Left ventricle myocardium superior (tissue), 1 donor: ENCODE measurements at regions not wholly inside any gene's neighbourhood (a gene's known extent, or its start where the extent isn't known, plus 50 kb on each side); places are given as distances from the start of the nearest gene placed in this dataset.
A peak's percentile ranks its signal among the peaks of the same experiment; 100 is the strongest.

ENCODE experiments used
- ATAC-seq: fragments of 200-7000 bp; cut with Tn5 transposase; one replicate; pipeline ENCODE4 v1.9.1; 2020; ENCODE audit warnings: mild to moderate bottlenecking, moderate library complexity
- DNase-seq: peaks from one replicate; pipeline ENCODE4 v3.0.0-alpha.2; 2020
- intact Hi-C: fragments of 100-400 bp; cut with micrococcal nuclease; formaldehyde crosslinking; loops from one replicate; pipeline ENCODE4 v1.11.0; 2022
- donor health status: DM: no; HTN: yes; CAD: no; lungs with severe emphysema.

GRCh38 chrY:8151561-8151960 lies 1185.7 kb upstream of the TSPY4 start:
- DNase-seq (no peak), ATAC-seq (peak; percentile 31)
- intact Hi-C loops, result no loop called here

DNA sequence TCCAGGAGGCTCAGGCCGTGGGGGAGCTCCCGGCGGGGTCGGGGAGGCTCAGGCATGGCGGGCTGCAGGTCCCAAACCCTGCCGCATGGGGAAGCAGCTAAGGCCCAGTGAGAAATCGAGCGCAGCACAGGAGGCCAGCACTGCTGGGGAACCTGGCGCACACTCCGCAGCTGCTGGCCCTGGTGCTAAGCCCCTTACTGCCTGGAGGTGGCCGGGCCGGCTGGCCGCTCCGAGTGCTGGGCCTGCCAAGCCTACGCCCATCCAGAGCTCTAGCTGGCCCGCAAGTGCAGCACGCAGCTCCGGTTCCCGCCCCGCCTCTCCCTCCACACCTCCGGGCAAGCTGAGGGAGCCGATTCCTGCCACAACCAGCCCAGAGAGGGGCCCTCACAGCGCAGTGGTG lies 1208.7 kb upstream of the TSPY4 start:
- DNase-seq (no peak), ATAC-seq (no peak)
- intact Hi-C loops, result no loop called here

DNA sequence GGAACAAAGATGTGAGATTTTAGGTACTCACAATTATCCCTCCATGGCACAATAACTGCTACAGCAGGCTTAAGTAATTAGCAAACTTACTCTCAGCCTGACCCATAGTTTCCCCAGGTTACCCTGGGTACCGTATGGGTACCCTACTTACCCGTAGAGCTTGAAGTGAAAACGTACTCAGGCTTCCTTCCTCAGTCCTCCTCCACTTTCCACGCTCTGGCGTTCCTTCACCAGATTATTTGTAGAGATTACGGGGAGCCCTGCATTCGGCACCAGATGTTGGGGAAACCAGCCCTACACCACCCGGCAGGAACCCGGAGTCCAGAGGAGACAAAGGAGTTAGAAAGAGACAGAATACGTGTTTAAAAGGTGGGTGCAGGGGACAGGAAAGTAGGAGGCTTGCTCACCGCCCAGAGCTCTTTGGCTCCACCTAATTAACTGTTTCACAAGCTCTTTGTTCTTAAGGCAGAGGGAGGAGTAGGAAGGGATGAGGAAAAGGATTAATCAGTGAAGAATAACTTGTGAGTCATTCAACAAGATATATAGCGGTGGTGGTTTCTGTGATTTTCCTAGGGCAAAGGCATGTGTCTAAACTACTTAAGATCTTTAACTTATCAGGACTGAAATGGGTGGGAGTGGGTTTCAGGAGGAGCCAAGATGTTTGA lies 1211.2 kb upstream of the TSPY4 start:
- ATAC-seq, result no peak
- no peak for DNase-seq
- intact Hi-C loops, result no loop called here

GRCh38 chrY:8121825-8122224 lies 1210.3 kb upstream of the AMELY start:
- ATAC-seq, result no peak
- no peak for DNase-seq
- intact Hi-C loops, result no loop called here

- intact Hi-C loops, result no loop called here
- DNase-seq (no peak), ATAC-seq (no peak)
Measured at GRCh38 chrY:8094429-8094828, 1182.9 kb upstream of the AMELY start.

GRCh38 chrY:8092926-8093325 lies 1181.4 kb upstream of the AMELY start:
- DNase-seq (no peak), ATAC-seq (no peak)
- intact Hi-C loops, result no loop called here

DNA sequence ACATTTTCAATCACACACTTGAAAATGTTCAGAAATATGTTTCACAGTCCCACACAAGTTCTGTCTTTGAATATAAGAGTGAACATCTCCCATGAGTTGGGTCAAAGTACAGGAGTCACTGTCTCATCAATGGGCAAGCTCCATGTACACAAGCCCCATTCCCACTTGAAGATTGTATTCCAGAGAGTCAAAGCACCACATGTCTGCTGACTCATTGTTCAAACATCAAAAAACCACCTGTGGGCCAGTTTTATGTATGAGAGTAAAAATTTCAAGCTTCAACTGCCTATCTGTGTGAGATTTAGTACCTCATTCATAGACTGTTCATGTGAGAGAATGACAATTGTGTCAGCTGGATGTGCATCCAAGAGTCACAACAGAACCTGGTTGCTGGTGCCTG lies 1174.4 kb upstream of the AMELY start:
- no peak for DNase-seq
- intact Hi-C loops, result no loop called here
- ATAC-seq, result no peak

DNA sequence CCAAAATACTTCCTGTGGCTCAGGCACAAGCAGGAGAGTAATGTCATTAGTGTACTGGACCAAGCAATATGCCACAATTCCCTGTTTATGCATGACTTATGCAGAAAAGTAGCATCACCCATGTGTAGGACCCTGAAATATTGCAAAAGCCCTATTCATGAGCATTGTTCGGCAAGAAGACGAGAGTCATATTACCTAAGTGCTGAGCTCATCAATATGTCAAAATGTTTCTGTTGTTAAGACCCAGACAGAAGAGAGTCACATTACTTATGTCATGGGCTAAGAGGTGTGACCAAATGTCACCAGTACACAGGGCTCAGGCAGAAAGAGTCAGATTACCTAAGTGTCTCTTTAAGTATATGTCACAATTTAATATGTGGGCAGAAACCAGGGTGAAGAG lies 1172.6 kb upstream of the AMELY start:
- no peak for ATAC-seq
- intact Hi-C loops, result no loop called here
- DNase-seq, result no peak

GRCh38 chrY:8081151-8081550 lies 1169.6 kb upstream of the AMELY start:
- ATAC-seq (no peak), DNase-seq (no peak)
- intact Hi-C loops, result no loop called here

DNA sequence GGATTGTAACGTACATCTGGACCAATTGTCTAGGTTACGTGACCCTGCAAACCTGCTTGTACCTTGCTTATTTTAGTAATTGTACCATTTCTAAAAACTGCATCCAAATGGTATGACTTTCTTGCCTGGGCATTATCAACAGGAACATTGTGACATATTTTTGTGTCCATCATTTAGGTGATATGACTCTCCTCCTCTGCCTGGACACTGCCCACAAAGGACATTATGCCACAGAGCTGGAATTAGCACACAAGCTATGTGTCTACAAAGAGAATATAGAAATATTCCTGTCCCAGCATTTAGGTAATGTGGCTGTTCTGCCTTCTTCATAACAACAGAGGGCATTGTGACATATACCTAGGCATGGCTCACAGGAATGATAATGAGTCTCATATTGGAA lies 1153.7 kb upstream of the AMELY start:
- DNase-seq (no peak), ATAC-seq (peak; percentile 51)
- intact Hi-C loops, result no loop called here

GRCh38 chrY:8064500-8064899 lies 1152.9 kb upstream of the AMELY start:
- peak; percentile 78 for ATAC-seq
- DNase-seq, result no peak
- intact Hi-C loops, result no loop called here

- ATAC-seq (no peak), DNase-seq (no peak)
- intact Hi-C loops, result no loop called here
Measured at GRCh38 chrY:8063973-8064372, 1152.4 kb upstream of the AMELY start.

DNA sequence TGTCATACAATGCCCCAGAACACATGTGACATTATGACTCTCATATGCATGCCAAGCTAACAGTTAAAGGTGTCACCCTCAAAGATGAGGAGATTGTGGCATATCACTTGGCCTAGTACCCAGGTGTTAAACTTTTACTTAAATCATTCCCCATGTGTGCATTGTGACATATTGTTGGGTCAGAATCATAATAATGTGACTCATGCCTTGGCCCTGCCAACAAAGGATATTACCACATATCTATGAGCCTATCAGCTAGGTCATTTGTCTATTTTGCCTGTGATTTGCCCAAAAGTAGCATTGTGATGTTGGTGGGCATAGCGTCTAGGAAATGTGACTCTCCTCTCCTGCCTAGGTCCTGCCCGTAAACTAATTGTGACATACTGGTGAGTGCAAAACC lies 1147.1 kb upstream of the AMELY start:
- intact Hi-C loops, result no loop called here
- DNase-seq, result no peak
- no peak for ATAC-seq

DNA sequence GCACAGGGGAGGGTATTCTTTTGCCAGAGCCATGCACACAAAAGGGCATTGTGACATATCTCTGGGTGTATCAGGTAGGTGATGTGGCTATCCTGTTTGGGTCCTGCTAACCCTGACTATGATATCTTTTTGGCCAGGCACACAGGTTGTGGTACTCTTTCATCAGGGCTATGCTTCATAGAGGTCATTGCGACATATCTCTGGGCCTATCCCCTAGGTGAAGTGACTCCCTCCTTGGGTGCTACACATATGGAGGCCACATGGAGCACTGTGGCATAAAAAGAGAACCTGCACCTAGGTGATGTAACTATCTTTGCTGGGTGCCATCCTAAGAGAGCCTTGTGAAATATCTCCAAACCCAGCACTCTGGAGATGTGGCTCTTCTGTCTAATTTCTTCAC lies 1139.8 kb upstream of the AMELY start:
- DNase-seq (no peak), ATAC-seq (no peak)
- intact Hi-C loops, result no loop called here

- intact Hi-C loops, result no loop called here
- DNase-seq, result no peak
- ATAC-seq, result no peak
Measured at GRCh38 chrY:8041238-8041637, 1129.7 kb upstream of the AMELY start.

DNA sequence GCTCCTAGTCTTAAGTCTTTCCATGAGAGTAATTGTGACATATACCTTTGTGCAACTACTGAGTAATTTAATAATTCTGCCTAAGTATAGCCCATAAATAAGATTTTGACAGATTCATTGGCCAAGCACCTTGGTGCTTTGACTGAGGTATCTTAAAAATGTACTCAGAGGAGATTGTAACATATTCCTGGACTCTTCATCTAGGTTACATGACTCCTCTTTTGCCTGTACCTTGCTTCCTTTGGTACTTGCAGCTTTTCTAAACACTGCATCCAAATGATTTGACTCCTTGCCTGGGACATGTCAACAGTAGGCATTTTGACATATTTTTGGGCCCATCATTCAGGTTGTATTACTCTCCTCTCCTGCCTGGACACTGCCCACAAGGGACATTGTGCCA lies 1125.0 kb upstream of the AMELY start:
- DNase-seq (no peak), ATAC-seq (no peak)
- intact Hi-C loops, result no loop called here

GRCh38 chrY:8035653-8036052 lies 1124.1 kb upstream of the AMELY start:
- ATAC-seq (no peak), DNase-seq (no peak)
- intact Hi-C loops, result no loop called here

DNA sequence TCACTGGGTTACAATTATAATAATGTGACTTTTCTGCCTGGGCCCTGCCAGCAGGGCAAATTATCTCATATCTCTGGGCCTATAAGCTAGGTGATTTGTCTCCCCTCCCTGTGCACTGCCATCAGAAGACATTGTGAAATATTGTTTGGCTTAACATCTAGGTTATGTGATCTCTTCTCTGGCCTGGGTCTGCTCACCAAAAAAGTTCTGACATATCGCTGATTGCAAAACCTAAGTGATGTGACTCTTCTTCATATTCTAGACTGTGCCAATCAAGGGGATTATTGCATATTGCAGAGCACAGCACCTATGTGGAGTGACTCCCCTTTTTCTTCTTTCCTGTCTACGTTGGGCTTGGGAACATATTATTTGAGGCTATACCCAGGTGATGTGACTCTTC lies 1123.1 kb upstream of the AMELY start:
- ATAC-seq (no peak), DNase-seq (no peak)
- intact Hi-C loops, result no loop called here

DNA sequence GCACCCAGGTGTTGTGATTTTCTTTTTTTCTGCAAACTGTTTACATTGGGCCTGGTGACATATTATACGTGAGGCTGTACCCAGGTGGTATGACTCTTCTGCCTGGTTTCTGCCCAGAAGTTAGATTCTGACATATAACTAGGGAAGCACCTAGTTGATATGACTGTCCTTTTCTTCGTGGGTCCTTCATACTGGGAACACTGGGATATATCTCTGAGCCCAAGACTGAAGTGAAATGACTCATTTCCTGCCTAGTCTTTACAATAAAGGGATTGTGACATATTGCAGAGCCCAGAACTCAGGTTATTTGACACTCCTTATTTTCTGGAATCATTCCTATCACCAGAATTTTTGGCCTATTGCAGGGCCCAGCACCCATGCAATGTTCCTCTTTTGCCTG lies 1121.6 kb upstream of the AMELY start:
- no peak for ATAC-seq
- intact Hi-C loops, result no loop called here
- DNase-seq, result no peak

- ATAC-seq (no peak), DNase-seq (no peak)
- intact Hi-C loops, result no loop called here
Measured at GRCh38 chrY:8020540-8020939, 1109.0 kb upstream of the AMELY start.

- ATAC-seq (no peak), DNase-seq (no peak)
- intact Hi-C loops, result no loop called here
Measured at GRCh38 chrY:8011515-8011914, 1100.0 kb upstream of the AMELY start.

GRCh38 chrY:8004196-8004595 lies 1092.6 kb upstream of the AMELY start:
- intact Hi-C loops, result no loop called here
- ATAC-seq, result no peak
- DNase-seq, result no peak
